H1 (cell line): ENCODE measurements at regions not wholly inside any gene's neighbourhood (a gene's known extent, or its start where the extent isn't known, plus 50 kb on each side); places are given as distances from the start of the nearest gene placed in this dataset.

Source experiments
- BACH1 ChIP-seq: IDR thresholded peaks from 2 replicates; pipeline ENCODE4 v1.6.1; 2012; ENCODE audit warnings: low read length, improper control_type of control experiment
- FOSL1 ChIP-seq: IDR thresholded peaks from 2 replicates; pipeline ENCODE4 v1.6.1; 2011; ENCODE audit warnings: mild to moderate bottlenecking, low read depth, low read length, moderate library complexity; ENCODE audit not compliant: insufficient read depth
- GABPA ChIP-seq: IDR thresholded peaks from 2 replicates; pipeline ENCODE4 v1.6.1; 2011; ENCODE audit warnings: mild to moderate bottlenecking, low read length, moderate library complexity, borderline replicate concordance; ENCODE audit not compliant: insufficient read depth
- JUND ChIP-seq: IDR thresholded peaks from 2 replicates; pipeline ENCODE4 v1.6.1; 2011; ENCODE audit warnings: mild to moderate bottlenecking, improper control_type of control experiment, low read length
- KDM1A ChIP-seq: fragments of 200-600, 300-600 bp; sonication (generic); IDR thresholded peaks from 2 replicates; pipeline ENCODE4 v1.7.1; 2016; ENCODE audit warnings: mild to moderate bottlenecking, low read length, borderline replicate concordance
- PHF8 ChIP-seq: fragments of 200-600 bp; sonication (generic); conservative IDR thresholded peaks from 2 replicates; pipeline ENCODE4 v1.7.1; 2012; ENCODE audit warnings: low read depth, mild to moderate bottlenecking, inconsistent platforms, low read length, moderate library complexity
- SRF ChIP-seq: IDR thresholded peaks from 2 replicates; pipeline ENCODE4 v1.6.1; 2011; ENCODE audit warnings: mild to moderate bottlenecking, low read depth, low read length, moderate library complexity
- ZNF274 ChIP-seq: IDR thresholded peaks from 2 replicates; pipeline ENCODE4 v1.7.0; 2012; ENCODE audit warnings: low read length, borderline replicate concordance; ENCODE audit errors: extremely low read depth

GRCh38 chr12:43115441-43116160 is 436.4 kb downstream of the ADAMTS20 start (continued):
- TF ChIP-seq GABPA (no peak), ZNF274 (no peak), FOSL1 (no peak), KDM1A (no peak), SRF (no peak), BACH1 (no peak), JUND (no peak), PHF8 (no peak)
